B cell (primary cell): ENCODE measurements at regions not wholly inside any gene's neighbourhood (a gene's known extent, or its start where the extent isn't known, plus 50 kb on each side); places are given as distances from the start of the nearest gene placed in this dataset.

Experiments used
- EZH2 ChIP-seq: IDR thresholded peaks from 2 replicates; pipeline ENCODE4 v1.6.1; 2012; ENCODE audit warnings: borderline replicate concordance, low read depth, mild to moderate bottlenecking, moderate library complexity, low read length; ENCODE audit not compliant: insufficient read depth, poor library complexity, severe bottlenecking
- TF ChIP-seq, protein P1 (sequence below): fragments of 200-600 bp; IDR thresholded peaks from one replicate; pipeline ENCODE4 v1.8.0; 2022; ENCODE audit warnings: antibody characterized with exemption, mild to moderate bottlenecking

DNA sequence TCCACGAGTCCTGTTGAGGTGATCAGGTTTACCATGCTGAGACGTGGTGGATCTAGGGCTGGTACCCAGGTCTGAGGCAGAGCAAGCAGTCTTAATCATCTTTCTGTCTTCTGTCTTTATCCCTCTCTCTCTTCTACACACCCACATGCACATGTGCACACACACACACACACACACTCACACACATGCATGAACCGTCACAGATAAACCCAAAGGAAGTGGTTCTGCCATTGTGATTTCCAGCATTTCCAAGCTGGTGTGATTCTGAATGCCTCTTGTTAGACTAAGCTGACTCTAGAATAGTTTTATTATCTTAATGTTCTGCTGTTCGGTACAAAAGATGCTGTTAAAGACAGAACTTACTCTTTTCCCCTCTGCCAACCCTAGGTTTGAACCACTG is 411.8 kb upstream of the SALL1 start:
- TF ChIP-seq, protein P1, sequence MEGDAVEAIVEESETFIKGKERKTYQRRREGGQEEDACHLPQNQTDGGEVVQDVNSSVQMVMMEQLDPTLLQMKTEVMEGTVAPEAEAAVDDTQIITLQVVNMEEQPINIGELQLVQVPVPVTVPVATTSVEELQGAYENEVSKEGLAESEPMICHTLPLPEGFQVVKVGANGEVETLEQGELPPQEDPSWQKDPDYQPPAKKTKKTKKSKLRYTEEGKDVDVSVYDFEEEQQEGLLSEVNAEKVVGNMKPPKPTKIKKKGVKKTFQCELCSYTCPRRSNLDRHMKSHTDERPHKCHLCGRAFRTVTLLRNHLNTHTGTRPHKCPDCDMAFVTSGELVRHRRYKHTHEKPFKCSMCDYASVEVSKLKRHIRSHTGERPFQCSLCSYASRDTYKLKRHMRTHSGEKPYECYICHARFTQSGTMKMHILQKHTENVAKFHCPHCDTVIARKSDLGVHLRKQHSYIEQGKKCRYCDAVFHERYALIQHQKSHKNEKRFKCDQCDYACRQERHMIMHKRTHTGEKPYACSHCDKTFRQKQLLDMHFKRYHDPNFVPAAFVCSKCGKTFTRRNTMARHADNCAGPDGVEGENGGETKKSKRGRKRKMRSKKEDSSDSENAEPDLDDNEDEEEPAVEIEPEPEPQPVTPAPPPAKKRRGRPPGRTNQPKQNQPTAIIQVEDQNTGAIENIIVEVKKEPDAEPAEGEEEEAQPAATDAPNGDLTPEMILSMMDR = no peak
- TF ChIP-seq EZH2 = no peak
